B cell (primary cell): ENCODE measurements at regions not wholly inside any gene's neighbourhood (a gene's known extent, or its start where the extent isn't known, plus 50 kb on each side); places are given as distances from the start of the nearest gene placed in this dataset.

ENCODE experiments used
- ATAC-seq: fragments of 200-7000 bp; cut with Tn5 transposase; one replicate; pipeline ENCODE4 v1.10.0; 2021; ENCODE audit warnings: low read depth, mild to moderate bottlenecking, moderate number of reproducible peaks, moderate library complexity
- CTCF ChIA-PET: fragments of 350-600 bp; sonication (Branson Sonifier 250); formaldehyde crosslinking; loops from one replicate; lab custom pipeline; 2021; ENCODE audit warnings: antibody characterized with exemption, inconsistent platforms; lab: Charles Lee
- POLR2A ChIA-PET: fragments of 350-600 bp; sonication (Branson Sonifier 250); formaldehyde crosslinking; loops from one replicate; lab custom pipeline; 2021; ENCODE audit warnings: antibody characterized with exemption; lab: Charles Lee
- DNase-seq: peaks from one replicate; pipeline ENCODE4 v3.0.0; 2013
- H2AFZ ChIP-seq: 2 replicates; pipeline ENCODE4 v1.6.1; 2012; ENCODE audit warnings: mild to moderate bottlenecking, low read depth, low read length; ENCODE audit not compliant: insufficient read depth, poor library complexity, severe bottlenecking
- H3K27ac ChIP-seq, 2 donors: 1 replicate in 1 of 2; 2 replicates in 1 of 2; pipeline ENCODE4 v1.5.1; 2012 to 2013; ENCODE audit warnings: low read length in 2 of 2, mild to moderate bottlenecking in 2 of 2, moderate library complexity in 1 of 2
- H3K27me3 ChIP-seq, 4 experiments: fragments of 200-600 bp in 1 of 4; sonication (generic) in 1 of 4; replicated peaks in 1 of 4; 1 replicate in 2 of 4; 2 replicates in 2 of 4; pipeline versions ENCODE4 v1.6.1 to v1.7.0; 2013 to 2016; ENCODE audit warnings: low read length in 3 of 4, mild to moderate bottlenecking in 2 of 4, mixed read lengths in 1 of 4, moderate library complexity in 1 of 4; ENCODE audit not compliant: insufficient read depth in 4 of 4, control insufficient read depth in 3 of 4; ENCODE audit errors: control extremely low read depth in 1 of 4
- H3K36me3 ChIP-seq, 2 experiments: replicated peaks in 1 of 2; 1 replicate in 1 of 2; 2 replicates in 1 of 2; pipeline versions ENCODE4 v1.6.1 to v1.7.1; 2013; ENCODE audit warnings: low read length in 1 of 2; ENCODE audit not compliant: insufficient read depth in 2 of 2, control insufficient read depth in 1 of 2; ENCODE audit errors: control extremely low read depth in 1 of 2, extremely low read depth in 1 of 2
- H3K4me1 ChIP-seq, 2 donors: fragments of 200-600 bp in 1 of 2; sonication (generic) in 1 of 2; 1 replicate in 1 of 2; 2 replicates in 1 of 2; pipeline versions ENCODE4 v1.5.1 to v1.6.1; 2013 to 2017; ENCODE audit warnings: low read length in 2 of 2; ENCODE audit not compliant: control insufficient read depth in 2 of 2, insufficient read depth in 2 of 2
- H3K4me2 ChIP-seq: replicated peaks from 2 replicates; pipeline ENCODE3; 2012; ENCODE audit warnings: mild to moderate bottlenecking, low read depth, low read length; ENCODE audit not compliant: poor library complexity, severe bottlenecking
- H3K4me3 ChIP-seq, 5 experiments: fragments of 200-600 bp in 1 of 5; sonication (generic) in 1 of 5; 1 replicate in 3 of 5; 2 replicates in 2 of 5; pipeline versions ENCODE4 v1.5.1 to v1.7.0; 2011 to 2016; ENCODE audit warnings: low read length in 4 of 5, mild to moderate bottlenecking in 4 of 5, low read depth in 2 of 5, control low read depth in 1 of 5, moderate library complexity in 1 of 5; ENCODE audit not compliant: insufficient read depth in 1 of 5; ENCODE audit errors: control extremely low read depth in 1 of 5, extremely low read depth in 1 of 5
- H3K79me2 ChIP-seq: fragments of 200-600 bp; sonication (generic); one replicate; pipeline ENCODE4 v1.6.0; 2016; ENCODE audit warnings: low read length; ENCODE audit not compliant: control insufficient read depth, insufficient read depth
- H3K9ac ChIP-seq: fragments of 200-600 bp; sonication (generic); 2 replicates; pipeline ENCODE4 v1.6.1; 2017; ENCODE audit warnings: mild to moderate bottlenecking, low read length, moderate library complexity
- H3K9me3 ChIP-seq, 3 donors: one replicate each; pipeline versions ENCODE4 v1.6.1 to v1.7.1; 2013; ENCODE audit warnings: low read length in 2 of 3; ENCODE audit not compliant: control insufficient read depth in 2 of 3, insufficient read depth in 1 of 3; ENCODE audit errors: control extremely low read depth in 1 of 3
- H4K20me1 ChIP-seq: 2 replicates; pipeline ENCODE4 v1.6.0; 2012; ENCODE audit warnings: mild to moderate bottlenecking, low read length; ENCODE audit not compliant: insufficient read depth, control insufficient read depth, poor library complexity, severe bottlenecking
- H3K27ac Mint-ChIP-seq: one replicate; pipeline ENCODE4 v1.8.0; 2021; ENCODE audit warnings: mixed read lengths
- H3K27me3 Mint-ChIP-seq: one replicate; pipeline ENCODE4 v1.8.0; 2021; ENCODE audit warnings: mixed read lengths
- H3K4me1 Mint-ChIP-seq: one replicate; pipeline ENCODE4 v1.8.0; 2021; ENCODE audit warnings: mixed read lengths
- H3K4me3 Mint-ChIP-seq: one replicate; pipeline ENCODE4 v1.8.0; 2021; ENCODE audit warnings: mixed read lengths
- H3K9me3 Mint-ChIP-seq: one replicate; pipeline ENCODE4 v1.8.0; 2022; ENCODE audit warnings: mixed read lengths; ENCODE audit not compliant: insufficient read depth
- EZH2 ChIP-seq: IDR thresholded peaks from 2 replicates; pipeline ENCODE4 v1.6.1; 2012; ENCODE audit warnings: borderline replicate concordance, low read depth, mild to moderate bottlenecking, moderate library complexity, low read length; ENCODE audit not compliant: insufficient read depth, poor library complexity, severe bottlenecking
- WGBS: methylation state at CpG from one replicate; pipeline ENCODE4 v1.1.5; 2013; ENCODE audit warnings: missing lambda C conversion rate; ENCODE audit not compliant: insufficient coverage; 5-methylcytosine and 5-hydroxymethylcytosine counted together
- intact Hi-C: fragments of 100-400 bp; cut with micrococcal nuclease; formaldehyde crosslinking; loops from one replicate; pipeline ENCODE4 v1.10.0; 2022
- TF ChIP-seq, protein P1 (sequence below): fragments of 200-600 bp; IDR thresholded peaks from one replicate; pipeline ENCODE4 v1.8.0; 2022; ENCODE audit warnings: antibody characterized with exemption, mild to moderate bottlenecking

DNA sequence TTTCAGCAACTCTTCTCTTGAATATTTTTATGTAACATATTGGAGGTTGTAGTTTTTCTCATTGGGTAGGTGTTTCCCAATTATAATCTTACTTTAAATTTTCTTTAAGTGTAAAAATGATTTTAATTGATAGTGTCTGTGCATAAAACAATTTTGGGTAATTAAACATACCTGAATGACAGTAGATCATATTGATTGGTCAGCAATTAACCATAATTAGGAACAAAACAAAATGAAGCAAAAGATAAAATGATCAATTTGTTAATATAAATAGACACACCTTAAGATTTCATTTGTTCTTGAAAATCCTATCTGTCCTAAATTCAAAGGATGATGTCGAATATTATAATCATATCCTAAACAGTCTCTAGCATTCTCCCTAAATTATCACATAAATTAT is 468.3 kb downstream of the PDZRN4 start:
- no peaks in the 10 kb centered on the region for H3K27me3 Mint-ChIP-seq
- H3K27me3 ChIP-seq, result no peaks in the 10 kb centered on the region
- ATAC-seq, result no peak
- no peaks in the 10 kb centered on the region for H3K4me1 Mint-ChIP-seq
- H3K4me3 Mint-ChIP-seq, result no peak overlapping the region
- no peak overlapping the region for H2AFZ ChIP-seq
- H3K27ac ChIP-seq, result no peak overlapping the region
- H3K9me3 Mint-ChIP-seq, result no peaks in the 10 kb centered on the region
- TF ChIP-seq EZH2, result no peak
- TF ChIP-seq, protein P1, sequence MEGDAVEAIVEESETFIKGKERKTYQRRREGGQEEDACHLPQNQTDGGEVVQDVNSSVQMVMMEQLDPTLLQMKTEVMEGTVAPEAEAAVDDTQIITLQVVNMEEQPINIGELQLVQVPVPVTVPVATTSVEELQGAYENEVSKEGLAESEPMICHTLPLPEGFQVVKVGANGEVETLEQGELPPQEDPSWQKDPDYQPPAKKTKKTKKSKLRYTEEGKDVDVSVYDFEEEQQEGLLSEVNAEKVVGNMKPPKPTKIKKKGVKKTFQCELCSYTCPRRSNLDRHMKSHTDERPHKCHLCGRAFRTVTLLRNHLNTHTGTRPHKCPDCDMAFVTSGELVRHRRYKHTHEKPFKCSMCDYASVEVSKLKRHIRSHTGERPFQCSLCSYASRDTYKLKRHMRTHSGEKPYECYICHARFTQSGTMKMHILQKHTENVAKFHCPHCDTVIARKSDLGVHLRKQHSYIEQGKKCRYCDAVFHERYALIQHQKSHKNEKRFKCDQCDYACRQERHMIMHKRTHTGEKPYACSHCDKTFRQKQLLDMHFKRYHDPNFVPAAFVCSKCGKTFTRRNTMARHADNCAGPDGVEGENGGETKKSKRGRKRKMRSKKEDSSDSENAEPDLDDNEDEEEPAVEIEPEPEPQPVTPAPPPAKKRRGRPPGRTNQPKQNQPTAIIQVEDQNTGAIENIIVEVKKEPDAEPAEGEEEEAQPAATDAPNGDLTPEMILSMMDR, result no peak
- H3K9ac ChIP-seq, result no peak overlapping the region
- H3K27ac Mint-ChIP-seq, result no peak overlapping the region
- H3K4me2 ChIP-seq, result no peak overlapping the region
- H3K36me3 ChIP-seq, result no peaks in the 10 kb centered on the region
- no peaks in the 10 kb centered on the region for H3K79me2 ChIP-seq
- H3K9me3 ChIP-seq, result no peaks in the 10 kb centered on the region
- H3K4me1 ChIP-seq, result no peaks in the 10 kb centered on the region
- WGBS, result no CpG with 5 or more reads among the region's 1 CpG
- intact Hi-C loops, result no loop called here
- CTCF ChIA-PET, result no interaction called here
- POLR2A ChIA-PET, result no interaction called here
- no peak overlapping the region for H3K4me3 ChIP-seq
- no peaks in the 10 kb centered on the region for H4K20me1 ChIP-seq
- DNase-seq, result no peak

DNA sequence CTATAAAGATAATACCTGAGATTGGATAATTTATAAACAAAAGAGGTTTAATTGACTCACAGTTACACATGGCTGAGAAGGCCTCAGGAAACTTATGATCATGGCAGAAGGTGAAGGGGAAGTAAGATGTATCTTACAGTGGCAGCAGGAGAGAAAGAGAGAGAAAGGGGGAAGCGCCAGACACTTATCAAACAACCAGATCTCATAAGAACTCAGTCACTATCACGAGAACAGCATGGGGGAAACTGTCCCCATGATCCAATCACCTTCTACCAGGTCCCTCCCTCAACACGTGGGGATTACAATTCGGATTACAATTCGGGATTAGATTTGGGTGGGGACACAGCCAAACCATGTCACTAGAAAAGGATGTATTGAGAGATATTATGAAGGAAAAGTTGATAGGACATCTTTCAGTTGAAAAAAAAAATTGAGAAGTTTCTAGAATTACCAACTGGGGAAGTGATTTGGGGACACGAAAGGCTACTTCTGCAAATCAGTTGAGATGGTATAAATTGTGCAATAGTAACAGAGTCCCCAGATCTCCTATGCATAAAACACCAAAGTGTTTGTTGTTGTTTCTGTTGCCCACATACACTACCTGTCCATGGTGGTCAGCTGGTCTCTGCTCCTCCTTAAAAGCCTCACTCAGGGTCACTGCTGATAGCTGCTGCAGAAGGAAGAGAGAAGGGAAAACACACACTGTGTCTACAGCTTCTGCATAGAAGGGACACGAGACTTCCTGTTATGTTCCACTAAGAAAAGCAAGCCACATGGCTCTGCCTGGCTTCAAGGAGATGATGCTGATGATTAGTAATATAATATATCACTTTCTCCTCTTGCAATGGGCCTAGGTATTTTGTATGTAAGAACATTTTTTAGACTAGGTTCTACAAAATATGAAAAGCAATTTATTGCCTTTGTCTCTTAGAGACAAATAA is 465.5 kb downstream of the PDZRN4 start:
- Histone ChIP-seq H3K4me2 (no peak overlapping the region), H2AFZ (no peak overlapping the region), H3K9me3 (no peaks in the 10 kb centered on the region), H3K27ac (no peak overlapping the region), H3K4me3 (no peak overlapping the region), H3K4me1 (no peaks in the 10 kb centered on the region), H3K9ac (no peak overlapping the region), H3K36me3 (no peaks in the 10 kb centered on the region), H3K79me2 (no peaks in the 10 kb centered on the region), H3K27me3 (no peaks in the 10 kb centered on the region), H4K20me1 (no peaks in the 10 kb centered on the region)
- ChIA-PET CTCF (no interaction called here), POLR2A (no interaction called here)
- H3K27ac Mint-ChIP-seq, result no peak overlapping the region
- no CpG with 5 or more reads among the region's 7 CpGs for WGBS
- no peaks in the 10 kb centered on the region for H3K27me3 Mint-ChIP-seq
- intact Hi-C loops, result no loop called here
- DNase-seq (no peak), ATAC-seq (no peak)
- no peaks in the 10 kb centered on the region for H3K9me3 Mint-ChIP-seq
- H3K4me3 Mint-ChIP-seq, result no peak overlapping the region
- TF ChIP-seq, protein P1, result no peak
- no peak for TF ChIP-seq EZH2
- no peaks in the 10 kb centered on the region for H3K4me1 Mint-ChIP-seq
